ENCODE measurements at regions not wholly inside any gene's neighbourhood (a gene's known extent, or its start where the extent isn't known, plus 50 kb on each side); places are given as distances from the start of the nearest gene placed in this dataset.

GRCh38 chr2:41602341-41602740 is 445.5 kb upstream of the PKDCC start:
- Mint-ChIP-seq H3K4me1 (ENCODE audit: unreplicated experiment) (peaks cover 46% of the 10 kb centered on the region), H3K9me3 (ENCODE audit: unreplicated experiment) (peaks cover 4% of the 10 kb centered on the region), H3K4me3 (ENCODE audit: unreplicated experiment) (no peak overlapping the region), H3K27me3 (ENCODE audit: unreplicated experiment) (no peaks in the 10 kb centered on the region), H3K36me3 (ENCODE audit: unreplicated experiment) (peaks cover under 1% of the 10 kb centered on the region), H3K27ac (ENCODE audit: unreplicated experiment) (no peak overlapping the region)
- no peak for TF ChIP-seq CTCF (IDR thresholded peaks at IDR 0.05)
- DNase-seq (ENCODE audit: extremely low spot score, unreplicated experiment), result no peak

GRCh38 chr2:41605311-41605710 is 442.5 kb upstream of the PKDCC start:
- Mint-ChIP-seq H3K27ac (ENCODE audit: unreplicated experiment) (no peak overlapping the region), H3K36me3 (ENCODE audit: unreplicated experiment) (peaks cover 1% of the 10 kb centered on the region), H3K9me3 (ENCODE audit: unreplicated experiment) (no peaks in the 10 kb centered on the region), H3K4me3 (ENCODE audit: unreplicated experiment) (no peak overlapping the region), H3K4me1 (ENCODE audit: unreplicated experiment) (peaks cover 37% of the 10 kb centered on the region), H3K27me3 (ENCODE audit: unreplicated experiment) (no peaks in the 10 kb centered on the region)
- TF ChIP-seq CTCF (IDR thresholded peaks at IDR 0.05), result no peak
- DNase-seq (ENCODE audit: extremely low spot score, unreplicated experiment), result no peak

- Mint-ChIP-seq H3K9me3 (ENCODE audit: unreplicated experiment) (no peaks in the 10 kb centered on the region), H3K27ac (ENCODE audit: unreplicated experiment) (no peak overlapping the region), H3K4me3 (ENCODE audit: unreplicated experiment) (no peak overlapping the region), H3K36me3 (ENCODE audit: unreplicated experiment) (peaks cover 1% of the 10 kb centered on the region), H3K27me3 (ENCODE audit: unreplicated experiment) (no peaks in the 10 kb centered on the region), H3K4me1 (ENCODE audit: unreplicated experiment) (peaks cover 42% of the 10 kb centered on the region)
- DNase-seq (ENCODE audit: extremely low spot score, unreplicated experiment), result no peak
- no peak for TF ChIP-seq CTCF (IDR thresholded peaks at IDR 0.05)
Measured at GRCh38 chr2:41605914-41606313, 441.9 kb upstream of the PKDCC start.

- Mint-ChIP-seq H3K4me1 (ENCODE audit: unreplicated experiment) (peaks cover 50% of the 10 kb centered on the region), H3K9me3 (ENCODE audit: unreplicated experiment) (no peaks in the 10 kb centered on the region), H3K36me3 (ENCODE audit: unreplicated experiment) (peaks cover 1% of the 10 kb centered on the region), H3K4me3 (ENCODE audit: unreplicated experiment) (peak overlapping the region; percentile 41), H3K27me3 (ENCODE audit: unreplicated experiment) (no peaks in the 10 kb centered on the region), H3K27ac (ENCODE audit: unreplicated experiment) (peak overlapping the region; percentile 99)
- no peak for DNase-seq (ENCODE audit: extremely low spot score, unreplicated experiment)
- TF ChIP-seq CTCF (IDR thresholded peaks at IDR 0.05), result no peak
Measured at GRCh38 chr2:41610501-41611190, 437.2 kb upstream of the PKDCC start.

- no peak for DNase-seq (ENCODE audit: extremely low spot score, unreplicated experiment)
- Mint-ChIP-seq H3K27ac (ENCODE audit: unreplicated experiment) (no peak overlapping the region), H3K27me3 (ENCODE audit: unreplicated experiment) (peaks cover 32% of the 10 kb centered on the region), H3K4me1 (ENCODE audit: unreplicated experiment) (peaks cover 5% of the 10 kb centered on the region), H3K4me3 (ENCODE audit: unreplicated experiment) (no peak overlapping the region), H3K36me3 (ENCODE audit: unreplicated experiment) (no peaks in the 10 kb centered on the region), H3K9me3 (ENCODE audit: unreplicated experiment) (no peaks in the 10 kb centered on the region)
- TF ChIP-seq CTCF (IDR thresholded peaks at IDR 0.05), result no peak
Measured at GRCh38 chr2:41618754-41619153, 429.1 kb upstream of the PKDCC start.
